Activated T-cell treated with anti-CD3 and anti-CD28 coated beads for 4 hours (primary cell): ENCODE measurements at regions not wholly inside any gene's neighbourhood (a gene's known extent, or its start where the extent isn't known, plus 50 kb on each side); places are given as distances from the start of the nearest gene placed in this dataset.

Source experiments
- DNase-seq: peaks from one replicate; pipeline ENCODE4 v3.0.0-alpha.2; 2020

- peak; percentile 32 for DNase-seq
These were observed 333.9 kb downstream of the UQCRFS1 start for GRCh38 chr19:28878862-28879566.

- DNase-seq = no peak
These were observed 336.3 kb downstream of the UQCRFS1 start for GRCh38 chr19:28876609-28877123.

- no peak for DNase-seq
These were observed 338.2 kb downstream of the UQCRFS1 start for GRCh38 chr19:28874742-28875141.

- no peak for DNase-seq
These were observed 339.6 kb downstream of the UQCRFS1 start for GRCh38 chr19:28873301-28873700.

DNA sequence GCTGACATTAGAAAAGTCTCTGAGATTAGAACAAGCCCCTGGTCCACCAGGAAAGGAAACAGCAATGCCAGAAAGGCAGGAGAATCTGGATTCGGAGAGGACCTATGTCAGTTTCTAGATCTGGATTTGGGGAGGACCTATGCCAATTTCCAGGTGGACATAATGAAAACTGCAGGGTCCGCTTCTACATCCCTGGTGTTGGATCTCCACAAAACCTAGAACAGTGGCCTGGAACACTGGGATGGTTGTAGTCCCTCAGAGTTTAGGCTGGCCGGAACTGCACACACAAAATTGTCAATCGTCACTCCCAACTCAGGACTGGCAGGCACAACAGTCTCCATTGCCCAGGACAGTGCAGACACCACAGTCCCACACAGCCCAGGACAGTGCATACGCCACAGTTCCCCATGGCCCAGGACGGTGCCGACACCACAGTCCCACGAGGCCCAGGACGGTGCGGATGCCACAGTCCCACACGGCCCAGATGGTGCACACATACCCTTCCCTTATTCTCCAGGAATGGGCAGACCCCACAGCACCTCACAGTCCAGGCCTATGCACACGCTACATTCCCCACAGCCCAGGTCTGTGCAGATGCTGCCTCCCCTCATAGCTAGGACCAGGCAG, 341.7 kb downstream of the UQCRFS1 start:
- DNase-seq = no peak

DNA sequence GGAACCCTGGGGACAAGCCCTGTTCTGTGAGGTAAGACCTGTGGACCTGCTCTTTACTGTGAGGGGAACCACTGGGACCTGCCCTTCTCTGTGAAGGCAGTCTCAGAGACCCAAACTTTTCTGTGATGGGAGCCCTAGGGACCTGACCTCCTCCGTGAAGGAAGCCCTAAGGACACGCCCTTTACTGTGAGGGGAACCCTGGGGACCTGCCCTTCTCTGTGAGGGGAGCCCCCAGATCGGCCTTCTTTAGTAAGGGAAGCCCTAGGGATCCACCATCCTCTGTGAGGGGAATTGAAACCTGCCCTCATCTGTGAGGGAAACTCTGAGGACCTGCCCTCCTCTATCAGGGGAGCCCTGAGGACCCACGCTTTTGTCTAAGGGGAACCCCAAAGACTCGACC, 343.5 kb downstream of the UQCRFS1 start:
- DNase-seq = no peak

DNA sequence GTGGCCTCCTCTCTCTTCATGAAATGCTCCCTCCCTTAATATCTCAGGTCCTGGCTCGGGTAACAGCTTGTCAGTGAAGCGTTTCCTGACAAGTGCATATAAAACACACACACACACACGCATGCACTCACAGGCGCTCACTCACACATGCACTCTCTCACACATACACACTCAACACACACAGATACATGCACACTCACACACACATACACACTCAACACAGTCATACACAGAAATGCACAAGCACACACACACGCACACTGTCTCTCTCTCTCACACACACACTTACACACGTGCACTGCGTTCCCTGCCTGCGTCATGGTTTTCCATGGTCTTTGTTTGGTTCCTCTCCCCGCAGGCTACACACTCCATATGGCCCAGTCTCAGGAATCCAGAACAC, 344.1 kb downstream of the UQCRFS1 start:
- DNase-seq = no peak

DNA sequence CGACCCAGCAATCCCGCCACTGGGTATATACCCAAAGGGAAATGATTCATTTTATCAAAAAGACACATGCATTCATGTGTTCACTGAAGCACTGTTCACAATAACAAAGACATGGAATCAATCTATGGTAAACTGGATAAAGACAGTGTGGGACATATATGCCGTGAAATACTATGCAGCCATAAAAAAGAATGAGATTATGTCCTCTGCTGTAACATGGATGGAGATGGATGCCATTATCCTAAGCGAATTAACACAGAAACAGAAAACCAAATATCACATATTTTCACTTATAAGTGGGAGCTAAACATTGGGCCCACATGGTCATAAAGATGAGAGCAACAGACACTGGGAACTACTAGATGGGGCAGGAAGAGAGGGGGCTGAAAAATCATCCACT, 345.0 kb downstream of the UQCRFS1 start:
- no peak for DNase-seq

DNA sequence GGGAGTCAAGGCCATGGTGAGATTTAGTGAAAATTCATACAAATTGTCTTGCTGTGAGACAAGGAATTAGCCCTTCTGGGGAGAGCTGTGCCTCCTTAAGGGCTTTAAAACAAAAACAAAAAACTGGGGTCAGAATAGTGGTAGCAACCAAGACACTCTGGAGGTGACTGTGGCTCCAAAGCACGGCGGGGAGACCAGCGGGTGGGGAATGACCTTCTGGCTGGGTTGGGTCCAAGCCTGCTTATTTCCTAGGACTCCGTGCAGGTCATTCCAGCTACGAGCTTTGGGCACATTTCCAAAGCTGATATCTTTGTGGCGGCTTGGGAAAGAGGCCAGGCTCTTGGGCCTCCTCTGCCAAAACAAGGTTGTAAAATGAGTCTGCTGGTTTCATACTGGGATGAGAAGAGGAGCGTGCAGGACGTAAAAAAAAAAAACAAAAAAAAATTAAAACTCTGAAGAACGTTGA, 348.3 kb downstream of the UQCRFS1 start:
- no peak for DNase-seq

- no peak for DNase-seq
These were observed 348.9 kb downstream of the UQCRFS1 start for GRCh38 chr19:28864024-28864503.

DNA sequence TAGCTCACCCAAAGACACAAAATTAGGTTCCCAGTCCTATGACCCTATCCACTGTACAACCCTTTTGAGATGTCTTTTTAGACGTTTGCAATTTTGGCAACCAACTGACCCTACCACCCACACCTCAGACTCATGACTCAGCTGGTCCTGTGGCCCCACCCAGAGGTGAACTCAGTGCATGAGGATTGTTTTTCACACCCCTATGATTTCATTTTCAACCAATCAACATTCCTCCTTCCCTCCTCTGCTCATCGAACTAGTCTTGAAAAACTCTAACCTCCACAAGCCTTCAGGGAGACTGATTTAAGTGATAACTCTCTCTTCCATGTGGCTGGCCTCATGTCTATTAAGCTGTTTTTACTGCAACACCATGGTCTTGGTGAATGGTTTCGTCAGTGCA, 350.7 kb downstream of the UQCRFS1 start:
- no peak for DNase-seq

DNA sequence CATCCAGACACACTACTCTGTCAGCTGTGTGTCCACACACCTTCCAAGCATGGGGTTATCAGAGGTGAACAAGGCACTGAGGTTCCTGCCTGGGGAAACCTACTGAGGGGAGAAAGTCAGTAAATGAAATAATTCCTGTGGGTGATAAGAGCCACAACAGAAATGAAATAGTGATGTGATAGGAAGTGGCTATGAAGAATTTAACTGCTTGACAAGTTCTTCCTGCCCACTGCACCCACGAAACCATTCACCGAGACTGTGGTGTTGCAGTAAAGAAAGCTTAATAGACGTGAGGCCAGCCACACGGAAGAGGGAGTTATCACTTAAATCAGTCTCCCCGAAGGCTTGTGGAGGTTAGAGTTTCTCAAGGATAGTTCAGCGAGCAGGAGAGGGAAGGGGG, 353.1 kb downstream of the UQCRFS1 start:
- DNase-seq = no peak

- DNase-seq = no peak
These were observed 354.0 kb downstream of the UQCRFS1 start for GRCh38 chr19:28858933-28859332.

GRCh38 chr19:28857967-28858366, 355.0 kb downstream of the UQCRFS1 start:
- no peak for DNase-seq

- DNase-seq = no peak
These were observed 357.7 kb downstream of the UQCRFS1 start for GRCh38 chr19:28855216-28855615.

- no peak for DNase-seq
These were observed 365.5 kb downstream of the UQCRFS1 start for GRCh38 chr19:28847468-28847867.

GRCh38 chr19:28846094-28846812, 366.7 kb downstream of the UQCRFS1 start:
- no peak for DNase-seq

DNA sequence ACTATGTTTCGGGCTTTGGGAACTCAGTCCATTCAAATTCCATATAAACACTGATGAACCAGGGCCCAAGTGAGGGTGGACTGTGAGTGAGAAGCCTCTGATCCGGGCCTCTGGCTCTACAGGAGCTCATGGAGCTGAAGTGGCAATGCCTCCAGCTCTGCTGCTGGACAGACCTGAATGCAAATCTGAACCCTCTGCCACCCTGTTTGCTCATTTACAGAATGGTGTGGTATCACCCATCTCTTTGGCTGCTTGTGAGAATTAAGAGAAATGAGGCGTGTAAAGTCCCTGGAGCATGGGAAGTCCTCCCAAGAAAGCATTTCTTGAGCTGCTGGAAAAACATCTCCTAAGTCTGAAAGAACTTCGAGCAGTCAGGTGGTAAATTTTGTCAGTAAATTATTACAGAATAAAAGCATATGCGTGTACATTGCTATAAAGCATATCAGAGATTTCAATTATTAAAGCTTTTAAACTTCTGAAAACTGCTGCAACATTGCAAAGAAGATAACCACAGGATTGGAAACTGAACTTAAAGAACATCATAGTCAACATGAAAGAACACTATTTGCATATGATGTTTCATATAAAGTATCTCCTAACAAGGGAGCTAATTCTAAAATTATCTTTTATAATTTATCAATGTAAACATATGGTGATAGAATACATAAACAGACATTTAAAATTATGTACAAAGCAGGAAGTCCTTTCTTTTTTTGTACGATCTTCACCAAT, 369.0 kb downstream of the UQCRFS1 start:
- DNase-seq = no peak

DNA sequence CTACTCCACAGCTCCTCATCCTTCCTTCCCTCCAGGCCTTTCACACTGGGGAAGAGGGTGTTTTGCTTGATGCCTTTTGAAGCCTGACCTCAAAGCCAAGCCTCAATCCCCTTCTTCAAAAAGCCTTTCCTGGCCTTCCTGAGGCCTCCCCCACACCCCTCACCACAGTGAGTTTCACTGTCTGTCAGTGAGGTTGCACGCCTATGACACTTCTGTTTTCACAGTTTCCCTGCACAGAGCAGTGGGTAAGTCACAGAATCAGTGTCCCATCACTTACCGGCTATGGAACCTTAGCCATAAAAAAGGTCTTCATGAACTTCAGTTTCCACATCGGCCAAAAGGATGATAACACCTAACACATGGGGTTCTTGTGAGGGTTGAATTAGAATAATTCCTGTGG, 371.4 kb downstream of the UQCRFS1 start:
- DNase-seq = no peak

DNA sequence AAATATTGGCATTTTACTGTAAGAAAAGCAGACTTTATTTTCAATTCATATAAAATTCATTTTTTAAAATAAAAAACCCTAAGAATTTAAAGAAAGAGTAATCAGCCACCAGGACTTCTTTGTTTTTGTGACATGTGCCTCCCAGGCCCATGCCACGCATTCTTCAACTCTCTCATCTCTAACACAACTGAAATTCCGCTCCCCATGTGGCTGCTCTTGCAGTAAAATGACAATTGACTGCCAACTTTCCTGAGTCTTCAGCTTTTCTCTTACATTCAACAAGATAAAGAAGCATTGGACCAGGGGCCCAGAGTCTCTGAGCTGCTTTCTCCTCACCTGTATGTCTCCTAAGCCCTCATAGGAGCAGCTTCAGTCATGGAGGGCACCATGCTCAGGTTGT, 372.1 kb downstream of the UQCRFS1 start:
- no peak for DNase-seq

GRCh38 chr19:28839455-28839854, 373.5 kb downstream of the UQCRFS1 start:
- no peak for DNase-seq

DNA sequence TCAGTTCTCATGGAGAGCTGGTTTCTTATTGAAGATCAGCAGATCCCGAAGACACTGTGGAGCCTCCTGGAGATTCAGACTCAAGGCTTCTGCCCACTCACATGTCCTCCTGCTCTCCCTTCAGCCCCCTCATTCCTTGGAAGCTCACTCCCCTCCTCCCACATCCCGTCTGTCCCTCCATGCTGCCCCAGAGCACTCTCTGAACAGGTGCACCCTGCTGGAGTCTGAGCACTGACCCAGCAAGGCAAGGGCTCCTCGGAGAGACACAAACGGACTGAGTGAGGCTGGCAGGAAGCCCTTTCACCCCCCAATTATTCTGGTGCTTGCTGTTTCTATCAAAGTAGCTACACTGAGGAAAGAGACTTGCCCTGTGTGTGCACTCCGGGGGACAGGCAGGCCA, 374.0 kb downstream of the UQCRFS1 start:
- no peak for DNase-seq

- no peak for DNase-seq
These were observed 376.5 kb downstream of the UQCRFS1 start for GRCh38 chr19:28836421-28836820.
